ENCODE measurements at regions not wholly inside any gene's neighbourhood (a gene's known extent, or its start where the extent isn't known, plus 50 kb on each side); places are given as distances from the start of the nearest gene placed in this dataset.

GRCh38 chr3:5071061-5071460 lies 51.0 kb upstream of the ARL8B start:
- DNase-seq (ENCODE audit: low read depth), result no peak

GRCh38 chr3:5072100-5072816 lies 49.8 kb upstream of the ARL8B start:
- DNase-seq (ENCODE audit: low read depth), result no peak

All from stimulated activated CD8-positive, alpha-beta memory T cell treated with anti-CD3 and anti-CD28 coated beads, Interleukin-7, amount 100 ng/mL, for 24 hours (primary cell).